Mesothelial cell of epicardium (in vitro differentiated cells): ENCODE measurements at regions not wholly inside any gene's neighbourhood (a gene's known extent, or its start where the extent isn't known, plus 50 kb on each side); places are given as distances from the start of the nearest gene placed in this dataset.

ENCODE experiments used
- DNase-seq, 2 experiments: peaks; one replicate each; pipeline ENCODE4 v3.0.0; 2021; ENCODE audit warnings: low spot score in 2 of 2; ENCODE audit not compliant: unreplicated experiment in 2 of 2
- H3K27ac Mint-ChIP-seq: 2 replicates; pipeline ENCODE4 v1.8.0; 2021; ENCODE audit warnings: mixed read lengths
- H3K27me3 Mint-ChIP-seq: 2 replicates; pipeline ENCODE4 v1.8.0; 2021; ENCODE audit warnings: low read depth, mixed read lengths
- H3K36me3 Mint-ChIP-seq: 2 replicates; pipeline ENCODE4 v1.8.0; 2021; ENCODE audit warnings: mixed read lengths
- H3K4me1 Mint-ChIP-seq: 2 replicates; pipeline ENCODE4 v1.8.0; 2021; ENCODE audit warnings: mixed read lengths
- H3K4me3 Mint-ChIP-seq: 2 replicates; pipeline ENCODE4 v1.8.0; 2021; ENCODE audit warnings: mild to moderate bottlenecking, moderate library complexity, mixed read lengths
- H3K9me3 Mint-ChIP-seq: 2 replicates; pipeline ENCODE4 v1.8.0; 2021; ENCODE audit warnings: mixed read lengths
- TF ChIP-seq, protein P1 (sequence below): fragments of 200-600 bp; sonication (generic); IDR thresholded peaks from one replicate; pipeline ENCODE4 v1.5.0; 2021; ENCODE audit warnings: antibody characterized with exemption; ENCODE audit not compliant: unreplicated experiment

DNA sequence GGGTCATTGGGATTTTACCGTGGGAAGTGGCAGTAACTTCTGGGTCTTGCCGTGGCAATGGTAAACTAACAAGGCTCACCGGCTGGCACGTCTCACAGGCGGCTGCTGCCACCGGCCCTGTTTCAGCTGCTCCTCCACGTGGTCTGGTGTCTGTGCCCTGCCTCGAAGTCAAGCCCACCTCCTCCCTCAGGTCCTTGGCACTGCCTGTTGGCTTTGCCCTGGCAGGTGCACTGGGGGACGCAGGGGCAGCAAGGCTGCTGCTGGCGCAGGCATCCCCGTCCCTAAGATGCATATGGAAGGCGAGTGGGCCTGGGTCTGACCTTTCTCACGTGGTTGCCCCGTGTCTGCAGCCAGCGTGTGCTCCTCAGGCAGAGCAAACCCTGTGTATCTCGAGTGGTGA, 783.6 kb downstream of the BRD1 start:
- Mint-ChIP-seq H3K27ac (no peak overlapping the region), H3K36me3 (no peaks in the 10 kb centered on the region), H3K27me3 (peaks cover 56% of the 10 kb centered on the region), H3K4me3 (no peak overlapping the region), H3K9me3 (no peaks in the 10 kb centered on the region), H3K4me1 (no peaks in the 10 kb centered on the region)
- TF ChIP-seq, protein P1, sequence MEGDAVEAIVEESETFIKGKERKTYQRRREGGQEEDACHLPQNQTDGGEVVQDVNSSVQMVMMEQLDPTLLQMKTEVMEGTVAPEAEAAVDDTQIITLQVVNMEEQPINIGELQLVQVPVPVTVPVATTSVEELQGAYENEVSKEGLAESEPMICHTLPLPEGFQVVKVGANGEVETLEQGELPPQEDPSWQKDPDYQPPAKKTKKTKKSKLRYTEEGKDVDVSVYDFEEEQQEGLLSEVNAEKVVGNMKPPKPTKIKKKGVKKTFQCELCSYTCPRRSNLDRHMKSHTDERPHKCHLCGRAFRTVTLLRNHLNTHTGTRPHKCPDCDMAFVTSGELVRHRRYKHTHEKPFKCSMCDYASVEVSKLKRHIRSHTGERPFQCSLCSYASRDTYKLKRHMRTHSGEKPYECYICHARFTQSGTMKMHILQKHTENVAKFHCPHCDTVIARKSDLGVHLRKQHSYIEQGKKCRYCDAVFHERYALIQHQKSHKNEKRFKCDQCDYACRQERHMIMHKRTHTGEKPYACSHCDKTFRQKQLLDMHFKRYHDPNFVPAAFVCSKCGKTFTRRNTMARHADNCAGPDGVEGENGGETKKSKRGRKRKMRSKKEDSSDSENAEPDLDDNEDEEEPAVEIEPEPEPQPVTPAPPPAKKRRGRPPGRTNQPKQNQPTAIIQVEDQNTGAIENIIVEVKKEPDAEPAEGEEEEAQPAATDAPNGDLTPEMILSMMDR, result no peak
- no peak for DNase-seq

DNA sequence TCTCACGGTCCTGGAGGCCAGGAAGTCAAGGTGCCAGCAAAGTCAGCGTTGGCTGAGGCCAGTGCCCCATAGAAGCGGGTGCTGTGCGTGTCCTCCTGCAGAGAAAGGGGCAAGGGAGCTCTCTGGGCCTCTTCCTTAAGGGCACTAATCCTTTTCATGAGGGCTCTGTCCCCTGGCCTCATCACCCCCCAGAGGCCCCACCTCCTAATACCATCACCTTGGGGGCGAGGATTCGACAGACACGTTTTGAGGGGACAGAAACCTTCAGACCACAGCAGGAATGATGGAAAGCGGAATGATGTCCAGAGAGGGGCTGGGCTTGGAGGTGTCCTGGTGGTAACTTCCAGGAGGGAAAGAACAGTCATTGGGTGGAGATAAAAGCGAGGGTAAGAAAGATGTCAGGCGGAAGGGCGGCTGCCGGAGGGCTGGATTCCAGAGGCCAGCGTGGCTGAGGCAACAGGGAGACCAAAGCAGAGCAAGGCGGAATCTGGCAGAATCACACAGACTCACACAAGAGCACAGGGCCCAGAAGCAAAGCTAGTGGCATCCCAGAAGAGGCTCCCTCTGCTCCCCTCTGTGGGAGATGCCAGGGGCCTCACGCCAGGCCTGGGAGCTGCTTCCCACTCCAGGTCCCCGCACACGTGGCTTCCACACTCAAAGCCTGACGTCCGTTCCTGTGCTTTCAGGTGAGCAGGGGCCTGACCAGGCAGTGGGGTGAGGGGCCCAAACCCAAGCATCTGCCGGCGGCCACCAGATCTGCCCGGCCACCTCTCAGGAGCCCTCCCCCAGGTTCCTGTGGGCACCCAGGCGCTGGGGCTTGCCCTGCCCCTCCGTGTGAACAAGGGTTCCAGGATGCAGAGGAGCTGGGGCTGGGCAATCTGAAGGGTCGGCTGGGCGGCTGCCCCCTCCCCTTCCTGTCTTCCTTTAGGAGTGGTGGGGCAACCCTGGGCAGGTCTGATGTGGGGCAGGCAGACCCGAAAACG, 784.5 kb downstream of the BRD1 start:
- Mint-ChIP-seq H3K27ac (no peak overlapping the region), H3K36me3 (no peaks in the 10 kb centered on the region), H3K9me3 (no peaks in the 10 kb centered on the region), H3K4me3 (no peak overlapping the region), H3K4me1 (no peaks in the 10 kb centered on the region), H3K27me3 (peaks cover 46% of the 10 kb centered on the region)
- TF ChIP-seq, protein P1, result no peak
- DNase-seq, result no peak

DNA sequence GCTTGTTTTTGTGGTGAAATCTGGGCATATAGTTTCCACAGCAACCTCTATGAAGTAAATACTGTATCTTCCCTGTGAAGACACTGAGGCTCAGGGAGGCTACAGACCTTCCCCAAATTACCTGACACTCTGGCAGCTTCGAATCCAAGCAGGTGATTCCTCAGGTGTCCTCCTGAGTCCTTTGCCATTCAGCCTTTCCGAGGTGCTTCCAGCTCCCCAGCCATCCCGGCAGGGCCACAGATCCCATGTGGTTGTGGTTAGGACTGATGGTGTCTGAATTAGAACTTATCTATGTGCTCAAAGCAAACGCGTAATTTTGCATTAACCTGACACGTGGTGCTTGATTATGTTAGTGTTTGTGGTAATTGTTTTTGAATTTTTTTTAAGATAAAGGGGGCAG, 785.6 kb downstream of the BRD1 start:
- Mint-ChIP-seq H3K4me1 (no peaks in the 10 kb centered on the region), H3K27ac (no peak overlapping the region), H3K9me3 (no peaks in the 10 kb centered on the region), H3K27me3 (peaks cover 37% of the 10 kb centered on the region), H3K4me3 (no peak overlapping the region), H3K36me3 (no peaks in the 10 kb centered on the region)
- no peak for DNase-seq
- TF ChIP-seq, protein P1, result no peak

DNA sequence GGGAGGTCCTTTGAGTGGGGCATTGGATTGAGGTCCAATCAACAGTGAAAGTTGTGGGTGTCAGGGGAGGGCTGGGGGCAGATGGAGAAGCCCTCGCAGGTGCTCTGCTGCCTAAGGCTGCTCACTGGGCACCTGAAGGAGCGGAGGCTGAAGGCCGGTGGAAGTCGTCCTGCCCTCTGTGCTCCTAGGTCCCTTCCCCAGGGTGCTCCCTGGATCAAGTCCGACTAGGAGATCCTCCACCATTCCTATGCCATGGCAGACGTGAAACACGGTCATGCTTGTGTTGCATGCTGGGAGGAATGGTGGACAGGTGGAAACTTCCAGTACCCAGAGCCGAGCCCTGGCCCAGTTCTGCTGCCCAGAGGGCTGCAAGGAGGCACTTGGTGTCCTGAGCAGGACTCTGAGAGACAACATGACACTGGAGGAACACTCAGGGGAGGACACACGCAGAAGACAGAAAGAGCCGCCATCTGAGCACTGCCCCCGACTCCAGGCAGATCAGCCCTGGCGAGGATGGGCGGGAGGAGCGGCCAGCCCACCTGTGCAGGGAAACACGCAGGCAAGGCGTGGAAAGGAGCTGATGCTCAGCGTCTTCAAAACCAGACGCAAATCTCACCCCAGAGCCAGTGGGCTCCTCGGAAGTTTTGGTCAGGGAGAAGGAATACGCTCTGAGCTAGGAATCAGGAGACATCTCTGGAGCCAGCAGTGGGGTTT, 786.8 kb downstream of the BRD1 start:
- Mint-ChIP-seq H3K9me3 (no peaks in the 10 kb centered on the region), H3K4me1 (no peaks in the 10 kb centered on the region), H3K27me3 (peaks cover 35% of the 10 kb centered on the region), H3K36me3 (no peaks in the 10 kb centered on the region), H3K27ac (no peak overlapping the region), H3K4me3 (no peak overlapping the region)
- TF ChIP-seq, protein P1, result no peak
- DNase-seq, result no peak

DNA sequence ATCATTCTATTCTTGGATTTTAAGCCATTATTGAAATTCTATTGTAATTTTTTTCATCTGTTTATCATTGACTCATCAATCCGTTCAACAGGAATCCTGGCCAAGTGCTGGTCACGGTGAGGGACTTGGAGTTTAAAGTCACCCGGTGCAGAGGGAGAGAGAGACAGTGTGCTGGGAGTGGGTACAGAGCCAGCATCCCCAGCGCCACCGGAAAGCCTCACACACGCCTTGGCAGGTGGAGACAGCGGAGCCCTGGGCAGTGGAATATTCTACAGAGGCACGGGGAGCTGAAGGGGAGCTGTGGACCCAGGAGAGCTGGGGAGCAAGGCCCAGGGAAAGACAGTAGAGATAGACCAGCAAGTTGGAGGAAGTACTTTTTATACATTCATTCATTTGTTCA, 787.6 kb downstream of the BRD1 start:
- TF ChIP-seq, protein P1, result no peak
- DNase-seq, result no peak
- Mint-ChIP-seq H3K9me3 (no peaks in the 10 kb centered on the region), H3K4me1 (no peaks in the 10 kb centered on the region), H3K36me3 (no peaks in the 10 kb centered on the region), H3K4me3 (no peak overlapping the region), H3K27ac (no peak overlapping the region), H3K27me3 (peaks cover 27% of the 10 kb centered on the region)
